GM12878 (cell line): ENCODE measurements at regions not wholly inside any gene's neighbourhood (a gene's known extent, or its start where the extent isn't known, plus 50 kb on each side); places are given as distances from the start of the nearest gene placed in this dataset.

ENCODE experiments used
- ATAC-seq: fragments of 200-7000 bp; cut with Tn5 transposase; 3 replicates; pipeline ENCODE4 v1.9.1; 2020; ENCODE audit warnings: mild to moderate bottlenecking, moderate library complexity
- BruUV-seq: library from RNA; stranded (reverse); fragments of 400-500 nt; replicated peaks from 2 replicates; lab custom pipeline; 2021; lab: Mats Ljungman, UMichigan
- CTCF ChIA-PET: fragments of 300-600 bp; sonication (Branson Sonifier 250); formaldehyde crosslinking; extraction: SDS; loops from one replicate; lab custom pipeline; 2021; ENCODE audit warnings: inconsistent platforms; lab: Yijun Ruan, JAX
- POLR2A ChIA-PET: fragments of 350-600 bp; formaldehyde crosslinking; extraction: SDS; loops from one replicate; lab custom pipeline; 2021; ENCODE audit warnings: inconsistent platforms; lab: Charles Lee
- RAD21 ChIA-PET: fragments of 300-600 bp; sonication (Branson Sonifier 250); formaldehyde crosslinking; loops from one replicate; lab custom pipeline; 2023; ENCODE audit warnings: antibody characterized with exemption; ENCODE audit not compliant: unreplicated experiment; lab: Charles Lee
- SMC1A ChIA-PET: fragments of 300-600 bp; sonication (Branson Sonifier 250); formaldehyde crosslinking; loops from one replicate; lab custom pipeline; 2023; ENCODE audit not compliant: unreplicated experiment, uncharacterized antibody; lab: Charles Lee
- DNase-seq: peaks from one replicate; pipeline ENCODE4 v3.0.0-alpha.2; 2011; ENCODE audit warnings: low read depth, low spot score
- FAIRE-seq: peaks from 3 replicates; lab custom pipeline; 2011; peaks lifted over from hg19 to GRCh38; lab: Jason Lieb, UNC
- H2AFZ ChIP-seq: 2 replicates; pipeline ENCODE4 v1.6.0; 2011; ENCODE audit warnings: low read depth, low read length, control low read depth; ENCODE audit not compliant: control insufficient read depth
- H3K27ac ChIP-seq: 2 replicates; pipeline ENCODE4 v1.5.1; 2011; ENCODE audit warnings: control low read depth; ENCODE audit not compliant: control insufficient read depth, insufficient read depth
- H3K27me3 ChIP-seq, 2 experiments: replicated peaks in 1 of 2; 2 replicates each; pipeline versions ENCODE4 v1.6.0 to v1.6.1; 2011; ENCODE audit warnings: low read length in 1 of 2; ENCODE audit not compliant: control insufficient read depth in 2 of 2, insufficient read depth in 2 of 2
- H3K36me3 ChIP-seq, 2 experiments: 2 replicates each; pipeline ENCODE4 v1.5.1; 2011; ENCODE audit warnings: low read length in 1 of 2; ENCODE audit not compliant: control insufficient read depth in 2 of 2, insufficient read depth in 2 of 2
- H3K4me1 ChIP-seq: 2 replicates; pipeline ENCODE4 v1.6.1; 2011; ENCODE audit warnings: mild to moderate bottlenecking, low read length, moderate library complexity, mixed read lengths; ENCODE audit not compliant: control insufficient read depth, insufficient read depth
- H3K4me2 ChIP-seq: 2 replicates; pipeline ENCODE4 v1.6.0; 2011; ENCODE audit warnings: control low read depth; ENCODE audit not compliant: control insufficient read depth, insufficient read depth
- H3K4me3 ChIP-seq: fragments of 200-600 bp; sonication (generic); 2 replicates; pipeline ENCODE4 v1.5.1; 2016
- H3K79me2 ChIP-seq: 2 replicates; pipeline ENCODE4 v1.6.0; 2011; ENCODE audit warnings: low read length; ENCODE audit not compliant: control insufficient read depth, insufficient read depth
- H3K9ac ChIP-seq: 2 replicates; pipeline ENCODE4 v1.8.0; 2011; ENCODE audit warnings: low read length, control low read depth, mixed read lengths; ENCODE audit not compliant: control insufficient read depth, insufficient read depth
- H3K9me3 ChIP-seq: replicated peaks from 3 replicates; pipeline ENCODE4 v1.5.1; 2011; ENCODE audit warnings: mild to moderate bottlenecking, low read length; ENCODE audit not compliant: control insufficient read depth, insufficient read depth
- H4K20me1 ChIP-seq: 2 replicates; pipeline ENCODE4 v1.6.0; 2011; ENCODE audit not compliant: control insufficient read depth, insufficient read depth
- EED ChIP-seq: sonication (generic); IDR thresholded peaks from 2 replicates; pipeline ENCODE4 v1.6.1; 2016; ENCODE audit warnings: antibody characterized with exemption, low read depth
- EP300 ChIP-seq, 2 experiments: fragments of 150-350 bp in 1 of 2; IDR thresholded peaks; 2 replicates each; pipeline ENCODE4 v1.6.1; 2011 to 2012; ENCODE audit warnings: low read depth in 2 of 2, low read length in 2 of 2, borderline replicate concordance in 1 of 2, improper control_type of control experiment in 1 of 2, inconsistent platforms in 1 of 2; ENCODE audit not compliant: control insufficient read depth in 1 of 2
- FOXM1 ChIP-seq: IDR thresholded peaks from 2 replicates; pipeline ENCODE4 v1.6.1; 2012; ENCODE audit warnings: low read depth, mild to moderate bottlenecking, inconsistent platforms, low read length, moderate library complexity
- GABPA ChIP-seq: IDR thresholded peaks from 2 replicates; pipeline ENCODE4 v1.6.1; 2014; ENCODE audit warnings: antibody characterized with exemption, low read depth, mild to moderate bottlenecking, inconsistent platforms
- IKZF1 ChIP-seq: fragments of 450-650 bp; conservative IDR thresholded peaks from 2 replicates; pipeline ENCODE4 v1.6.1; 2017; ENCODE audit warnings: antibody characterized with exemption, mild to moderate bottlenecking
- KDM1A ChIP-seq: fragments of 200-600 bp; sonication (generic); IDR thresholded peaks from 2 replicates; pipeline ENCODE4 v1.6.1; 2016; ENCODE audit warnings: borderline replicate concordance
- KLF5 ChIP-seq: fragments of 450-650 bp; IDR thresholded peaks from 2 replicates; pipeline ENCODE4 v1.6.1; 2014; ENCODE audit warnings: mild to moderate bottlenecking; ENCODE audit not compliant: partially characterized antibody
- PAX5 ChIP-seq: IDR thresholded peaks from 2 replicates; pipeline ENCODE4 v1.6.1; 2011; ENCODE audit warnings: low read depth, low read length, borderline replicate concordance
- RAD21 ChIP-seq: IDR thresholded peaks from 2 replicates; pipeline ENCODE4 v1.6.1; 2011; ENCODE audit warnings: mild to moderate bottlenecking, low read depth, low read length, moderate library complexity; ENCODE audit not compliant: insufficient read depth
- RB1 ChIP-seq: fragments of 450-650 bp; formaldehyde crosslinking; IDR thresholded peaks from 2 replicates; pipeline ENCODE4 v1.6.1; 2017; ENCODE audit warnings: mild to moderate bottlenecking, borderline replicate concordance
- SMARCA5 ChIP-seq: fragments of 450-650 bp; IDR thresholded peaks from 2 replicates; pipeline ENCODE4 v1.6.1; 2017; ENCODE audit warnings: mild to moderate bottlenecking
- STAT3 ChIP-seq: IDR thresholded peaks from 2 replicates; pipeline ENCODE4 v1.6.1; 2011; ENCODE audit warnings: low read depth, low read length, improper control_type of control experiment
- TAF1 ChIP-seq: IDR thresholded peaks from 2 replicates; pipeline ENCODE4 v1.6.1; 2011; ENCODE audit warnings: mild to moderate bottlenecking, low read depth, low read length, borderline replicate concordance
- USF1 ChIP-seq: IDR thresholded peaks from 2 replicates; pipeline ENCODE4 v1.6.1; 2011; ENCODE audit warnings: borderline replicate concordance, low read depth, mild to moderate bottlenecking, moderate library complexity, mixed read lengths, low read length; ENCODE audit not compliant: insufficient read depth; ENCODE audit errors: extremely low read length
- WRNIP1 ChIP-seq: IDR thresholded peaks from 2 replicates; pipeline ENCODE4 v1.6.1; 2011; ENCODE audit warnings: low read depth, low read length, improper control_type of control experiment, borderline replicate concordance
- ZNF207 ChIP-seq: fragments of 450-650 bp; IDR thresholded peaks from 2 replicates; pipeline ENCODE4 v1.6.1; 2014; ENCODE audit warnings: antibody characterized with exemption, mild to moderate bottlenecking, borderline replicate concordance
- ZNF274 ChIP-seq: IDR thresholded peaks from one replicate; pipeline ENCODE4 v1.8.0; 2011; ENCODE audit not compliant: insufficient read length, insufficient read depth
- WGBS: methylation state at CpG from one replicate; pipeline ENCODE4 v1.1.6; 2016; ENCODE audit warnings: low lambda C conversion rate; ENCODE audit not compliant: insufficient replicate concordance, insufficient coverage; ENCODE audit errors: missing lambda C conversion rate; 5-methylcytosine and 5-hydroxymethylcytosine counted together
- in situ Hi-C: fragments of 300-500 bp; cut with MboI; formaldehyde crosslinking; loops from 9 replicates; pipeline ENCODE4 v1.14.3; 2018; ENCODE audit warnings: mixed read lengths
- intact Hi-C: fragments of 100-400 bp; cut with micrococcal nuclease; formaldehyde crosslinking; loops from one replicate; pipeline ENCODE4 v1.14.2; 2022; ENCODE audit not compliant: unreplicated experiment
- TF ChIP-seq, protein P1 (sequence below): fragments of 450-650 bp; formaldehyde crosslinking; IDR thresholded peaks from 2 replicates; pipeline ENCODE4 v1.5.0; 2022; ENCODE audit warnings: mild to moderate bottlenecking, missing genetic modification characterization
- TF ChIP-seq, protein P2 (sequence below): IDR thresholded peaks from 2 replicates; pipeline ENCODE4 v1.6.1; 2012; ENCODE audit warnings: low read depth, low read length, improper control_type of control experiment
- TF ChIP-seq, protein P3 (sequence below): IDR thresholded peaks from 2 replicates; pipeline ENCODE4 v1.6.1; 2012; ENCODE audit warnings: low read length, inconsistent platforms

- intact Hi-C loops (no loop called here), in situ Hi-C loops (no loop called here)
- ChIA-PET POLR2A (no interaction called here), SMC1A (no interaction called here), RAD21 (no interaction called here), CTCF (no interaction called here)
- TF ChIP-seq IKZF1, result no peak
- TF ChIP-seq USF1, result no peak
- TF ChIP-seq PAX5, result no peak
- TF ChIP-seq, protein P1, sequence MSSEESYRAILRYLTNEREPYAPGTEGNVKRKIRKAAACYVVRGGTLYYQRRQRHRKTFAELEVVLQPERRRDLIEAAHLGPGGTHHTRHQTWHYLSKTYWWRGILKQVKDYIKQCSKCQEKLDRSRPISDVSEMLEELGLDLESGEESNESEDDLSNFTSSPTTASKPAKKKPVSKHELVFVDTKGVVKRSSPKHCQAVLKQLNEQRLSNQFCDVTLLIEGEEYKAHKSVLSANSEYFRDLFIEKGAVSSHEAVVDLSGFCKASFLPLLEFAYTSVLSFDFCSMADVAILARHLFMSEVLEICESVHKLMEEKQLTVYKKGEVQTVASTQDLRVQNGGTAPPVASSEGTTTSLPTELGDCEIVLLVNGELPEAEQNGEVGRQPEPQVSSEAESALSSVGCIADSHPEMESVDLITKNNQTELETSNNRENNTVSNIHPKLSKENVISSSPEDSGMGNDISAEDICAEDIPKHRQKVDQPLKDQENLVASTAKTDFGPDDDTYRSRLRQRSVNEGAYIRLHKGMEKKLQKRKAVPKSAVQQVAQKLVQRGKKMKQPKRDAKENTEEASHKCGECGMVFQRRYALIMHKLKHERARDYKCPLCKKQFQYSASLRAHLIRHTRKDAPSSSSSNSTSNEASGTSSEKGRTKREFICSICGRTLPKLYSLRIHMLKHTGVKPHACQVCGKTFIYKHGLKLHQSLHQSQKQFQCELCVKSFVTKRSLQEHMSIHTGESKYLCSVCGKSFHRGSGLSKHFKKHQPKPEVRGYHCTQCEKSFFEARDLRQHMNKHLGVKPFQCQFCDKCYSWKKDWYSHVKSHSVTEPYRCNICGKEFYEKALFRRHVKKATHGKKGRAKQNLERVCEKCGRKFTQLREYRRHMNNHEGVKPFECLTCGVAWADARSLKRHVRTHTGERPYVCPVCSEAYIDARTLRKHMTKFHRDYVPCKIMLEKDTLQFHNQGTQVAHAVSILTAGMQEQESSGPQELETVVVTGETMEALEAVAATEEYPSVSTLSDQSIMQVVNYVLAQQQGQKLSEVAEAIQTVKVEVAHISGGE, result no peak
- TF ChIP-seq EED, result no peak
- TF ChIP-seq RB1, result no peak
- no peak for TF ChIP-seq GABPA
- TF ChIP-seq RAD21, result no peak
- no peak for TF ChIP-seq SMARCA5
- TF ChIP-seq WRNIP1, result no peak
- no peak for TF ChIP-seq KDM1A
- TF ChIP-seq STAT3, result no peak
- TF ChIP-seq TAF1, result no peak
- no peak for TF ChIP-seq ZNF207
- TF ChIP-seq FOXM1, result no peak
- no peak for TF ChIP-seq KLF5
- TF ChIP-seq, protein P2, sequence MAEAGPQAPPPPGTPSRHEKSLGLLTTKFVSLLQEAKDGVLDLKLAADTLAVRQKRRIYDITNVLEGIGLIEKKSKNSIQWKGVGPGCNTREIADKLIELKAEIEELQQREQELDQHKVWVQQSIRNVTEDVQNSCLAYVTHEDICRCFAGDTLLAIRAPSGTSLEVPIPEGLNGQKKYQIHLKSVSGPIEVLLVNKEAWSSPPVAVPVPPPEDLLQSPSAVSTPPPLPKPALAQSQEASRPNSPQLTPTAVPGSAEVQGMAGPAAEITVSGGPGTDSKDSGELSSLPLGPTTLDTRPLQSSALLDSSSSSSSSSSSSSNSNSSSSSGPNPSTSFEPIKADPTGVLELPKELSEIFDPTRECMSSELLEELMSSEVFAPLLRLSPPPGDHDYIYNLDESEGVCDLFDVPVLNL, result no peak
- no peak for TF ChIP-seq ZNF274
- TF ChIP-seq EP300 (IDR thresholded peaks at IDR 0.05; ENCODE audit: borderline replicate concordance in 1 of 2, control insufficient read depth in 1 of 2, low read depth in 2 of 2, low read length in 2 of 2), result no peak
- TF ChIP-seq, protein P3, sequence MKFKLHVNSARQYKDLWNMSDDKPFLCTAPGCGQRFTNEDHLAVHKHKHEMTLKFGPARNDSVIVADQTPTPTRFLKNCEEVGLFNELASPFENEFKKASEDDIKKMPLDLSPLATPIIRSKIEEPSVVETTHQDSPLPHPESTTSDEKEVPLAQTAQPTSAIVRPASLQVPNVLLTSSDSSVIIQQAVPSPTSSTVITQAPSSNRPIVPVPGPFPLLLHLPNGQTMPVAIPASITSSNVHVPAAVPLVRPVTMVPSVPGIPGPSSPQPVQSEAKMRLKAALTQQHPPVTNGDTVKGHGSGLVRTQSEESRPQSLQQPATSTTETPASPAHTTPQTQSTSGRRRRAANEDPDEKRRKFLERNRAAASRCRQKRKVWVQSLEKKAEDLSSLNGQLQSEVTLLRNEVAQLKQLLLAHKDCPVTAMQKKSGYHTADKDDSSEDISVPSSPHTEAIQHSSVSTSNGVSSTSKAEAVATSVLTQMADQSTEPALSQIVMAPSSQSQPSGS, result no peak
- no peak overlapping the region for H3K4me2 ChIP-seq
- BruUV-seq, result no TSS peak
- H3K9me3 ChIP-seq, result no peaks in the 10 kb centered on the region
- no peaks in the 10 kb centered on the region; a peak in 1 of 4 replicates for H3K27me3 ChIP-seq
- no peak overlapping the region for H3K4me3 ChIP-seq
- no peak overlapping the region for H3K27ac ChIP-seq
- no peaks in the 10 kb centered on the region for H3K79me2 ChIP-seq
- no peak overlapping the region for H2AFZ ChIP-seq
- WGBS, result 0% methylated on average over 1 of the region's 1 CpG
- H4K20me1 ChIP-seq, result no peaks in the 10 kb centered on the region
- FAIRE-seq, result no peak
- H3K4me1 ChIP-seq, result no peaks in the 10 kb centered on the region
- H3K9ac ChIP-seq, result no peak overlapping the region
- no peak for ATAC-seq
- H3K36me3 ChIP-seq, result no peaks in the 10 kb centered on the region
- DNase-seq, result no peak
These were observed 84.6 kb upstream of the GUCY1A1 start for GRCh38 chr4:155582041-155582440.
